B cell (primary cell): ENCODE measurements at regions not wholly inside any gene's neighbourhood (a gene's known extent, or its start where the extent isn't known, plus 50 kb on each side); places are given as distances from the start of the nearest gene placed in this dataset.

Experiments
- ATAC-seq: fragments of 200-7000 bp; cut with Tn5 transposase; one replicate; pipeline ENCODE4 v1.10.0; 2021; ENCODE audit warnings: low read depth, mild to moderate bottlenecking, moderate number of reproducible peaks, moderate library complexity
- CTCF ChIA-PET: fragments of 350-600 bp; sonication (Branson Sonifier 250); formaldehyde crosslinking; loops from one replicate; lab custom pipeline; 2021; ENCODE audit warnings: antibody characterized with exemption, inconsistent platforms; lab: Charles Lee
- POLR2A ChIA-PET: fragments of 350-600 bp; sonication (Branson Sonifier 250); formaldehyde crosslinking; loops from one replicate; lab custom pipeline; 2021; ENCODE audit warnings: antibody characterized with exemption; lab: Charles Lee
- DNase-seq: peaks from one replicate; pipeline ENCODE4 v3.0.0; 2013
- H2AFZ ChIP-seq: 2 replicates; pipeline ENCODE4 v1.6.1; 2012; ENCODE audit warnings: mild to moderate bottlenecking, low read depth, low read length; ENCODE audit not compliant: insufficient read depth, poor library complexity, severe bottlenecking
- H3K27ac ChIP-seq, 2 donors: 1 replicate in 1 of 2; 2 replicates in 1 of 2; pipeline ENCODE4 v1.5.1; 2012 to 2013; ENCODE audit warnings: low read length in 2 of 2, mild to moderate bottlenecking in 2 of 2, moderate library complexity in 1 of 2
- H3K27me3 ChIP-seq, 4 experiments: fragments of 200-600 bp in 1 of 4; sonication (generic) in 1 of 4; replicated peaks in 1 of 4; 1 replicate in 2 of 4; 2 replicates in 2 of 4; pipeline versions ENCODE4 v1.6.1 to v1.7.0; 2013 to 2016; ENCODE audit warnings: low read length in 3 of 4, mild to moderate bottlenecking in 2 of 4, mixed read lengths in 1 of 4, moderate library complexity in 1 of 4; ENCODE audit not compliant: insufficient read depth in 4 of 4, control insufficient read depth in 3 of 4; ENCODE audit errors: control extremely low read depth in 1 of 4
- H3K36me3 ChIP-seq, 2 experiments: replicated peaks in 1 of 2; 1 replicate in 1 of 2; 2 replicates in 1 of 2; pipeline versions ENCODE4 v1.6.1 to v1.7.1; 2013; ENCODE audit warnings: low read length in 1 of 2; ENCODE audit not compliant: insufficient read depth in 2 of 2, control insufficient read depth in 1 of 2; ENCODE audit errors: control extremely low read depth in 1 of 2, extremely low read depth in 1 of 2
- H3K4me1 ChIP-seq, 2 donors: fragments of 200-600 bp in 1 of 2; sonication (generic) in 1 of 2; 1 replicate in 1 of 2; 2 replicates in 1 of 2; pipeline versions ENCODE4 v1.5.1 to v1.6.1; 2013 to 2017; ENCODE audit warnings: low read length in 2 of 2; ENCODE audit not compliant: control insufficient read depth in 2 of 2, insufficient read depth in 2 of 2
- H3K4me2 ChIP-seq: replicated peaks from 2 replicates; pipeline ENCODE3; 2012; ENCODE audit warnings: mild to moderate bottlenecking, low read depth, low read length; ENCODE audit not compliant: poor library complexity, severe bottlenecking
- H3K4me3 ChIP-seq, 5 experiments: fragments of 200-600 bp in 1 of 5; sonication (generic) in 1 of 5; 1 replicate in 3 of 5; 2 replicates in 2 of 5; pipeline versions ENCODE4 v1.5.1 to v1.7.0; 2011 to 2016; ENCODE audit warnings: low read length in 4 of 5, mild to moderate bottlenecking in 4 of 5, low read depth in 2 of 5, control low read depth in 1 of 5, moderate library complexity in 1 of 5; ENCODE audit not compliant: insufficient read depth in 1 of 5; ENCODE audit errors: control extremely low read depth in 1 of 5, extremely low read depth in 1 of 5
- H3K79me2 ChIP-seq: fragments of 200-600 bp; sonication (generic); one replicate; pipeline ENCODE4 v1.6.0; 2016; ENCODE audit warnings: low read length; ENCODE audit not compliant: control insufficient read depth, insufficient read depth
- H3K9ac ChIP-seq: fragments of 200-600 bp; sonication (generic); 2 replicates; pipeline ENCODE4 v1.6.1; 2017; ENCODE audit warnings: mild to moderate bottlenecking, low read length, moderate library complexity
- H3K9me3 ChIP-seq, 3 donors: one replicate each; pipeline versions ENCODE4 v1.6.1 to v1.7.1; 2013; ENCODE audit warnings: low read length in 2 of 3; ENCODE audit not compliant: control insufficient read depth in 2 of 3, insufficient read depth in 1 of 3; ENCODE audit errors: control extremely low read depth in 1 of 3
- H4K20me1 ChIP-seq: 2 replicates; pipeline ENCODE4 v1.6.0; 2012; ENCODE audit warnings: mild to moderate bottlenecking, low read length; ENCODE audit not compliant: insufficient read depth, control insufficient read depth, poor library complexity, severe bottlenecking
- H3K27ac Mint-ChIP-seq: one replicate; pipeline ENCODE4 v1.8.0; 2021; ENCODE audit warnings: mixed read lengths
- H3K27me3 Mint-ChIP-seq: one replicate; pipeline ENCODE4 v1.8.0; 2021; ENCODE audit warnings: mixed read lengths
- H3K4me1 Mint-ChIP-seq: one replicate; pipeline ENCODE4 v1.8.0; 2021; ENCODE audit warnings: mixed read lengths
- H3K4me3 Mint-ChIP-seq: one replicate; pipeline ENCODE4 v1.8.0; 2021; ENCODE audit warnings: mixed read lengths
- H3K9me3 Mint-ChIP-seq: one replicate; pipeline ENCODE4 v1.8.0; 2022; ENCODE audit warnings: mixed read lengths; ENCODE audit not compliant: insufficient read depth
- EZH2 ChIP-seq: IDR thresholded peaks from 2 replicates; pipeline ENCODE4 v1.6.1; 2012; ENCODE audit warnings: borderline replicate concordance, low read depth, mild to moderate bottlenecking, moderate library complexity, low read length; ENCODE audit not compliant: insufficient read depth, poor library complexity, severe bottlenecking
- WGBS: methylation state at CpG from one replicate; pipeline ENCODE4 v1.1.5; 2013; ENCODE audit warnings: missing lambda C conversion rate; ENCODE audit not compliant: insufficient coverage; 5-methylcytosine and 5-hydroxymethylcytosine counted together
- intact Hi-C: fragments of 100-400 bp; cut with micrococcal nuclease; formaldehyde crosslinking; loops from one replicate; pipeline ENCODE4 v1.10.0; 2022
- TF ChIP-seq, protein P1 (sequence below): fragments of 200-600 bp; IDR thresholded peaks from one replicate; pipeline ENCODE4 v1.8.0; 2022; ENCODE audit warnings: antibody characterized with exemption, mild to moderate bottlenecking

DNA sequence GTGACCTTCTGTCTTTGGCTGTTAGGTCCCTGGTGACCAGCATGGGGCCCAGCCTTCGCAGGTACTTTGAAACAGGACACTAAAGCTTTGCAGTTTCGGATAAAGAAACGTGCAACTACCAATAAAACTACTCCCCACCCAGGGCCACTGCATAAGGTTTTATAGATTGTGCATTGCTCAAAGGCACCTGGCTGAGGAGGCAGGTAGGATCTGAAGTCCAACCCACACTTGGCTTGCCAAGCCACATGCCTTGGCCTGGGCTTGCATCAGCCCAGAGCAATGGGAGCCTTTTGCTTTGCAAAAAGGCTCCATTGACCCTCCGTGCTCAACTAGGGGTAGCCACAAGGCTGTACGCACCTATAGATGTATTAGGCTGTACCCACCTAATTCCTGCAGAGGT, 84.4 kb upstream of the SYT6 start:
- H3K36me3 ChIP-seq: no peaks in the 10 kb centered on the region
- intact Hi-C loops: no loop called here
- Mint-ChIP-seq H3K27ac (no peak overlapping the region), H3K27me3 (peaks cover 11% of the 10 kb centered on the region), H3K4me3 (no peak overlapping the region), H3K4me1 (peaks cover 4% of the 10 kb centered on the region), H3K9me3 (peaks cover 7% of the 10 kb centered on the region)
- H3K79me2 ChIP-seq: no peaks in the 10 kb centered on the region
- no peak overlapping the region for H2AFZ ChIP-seq
- no peak overlapping the region for H3K9ac ChIP-seq
- peaks cover 0 to 3% (median 0%) of the 10 kb centered on the region in 4 experiments for H3K27me3 ChIP-seq
- no peaks in the 10 kb centered on the region for H4K20me1 ChIP-seq
- 83% methylated on average over 5 of the region's 5 CpGs for WGBS
- H3K9me3 ChIP-seq: peaks cover 0 to 21% (median 0%) of the 10 kb centered on the region in 3 donors
- ChIA-PET POLR2A (no interaction called here), CTCF (interaction anchor here (1.1 kb wide), 1 partner anchor 44 kb away, joined by 4 read pairs; no protein-coding TSS in a partner anchor)
- ATAC-seq: no peak
- TF ChIP-seq, protein P1, sequence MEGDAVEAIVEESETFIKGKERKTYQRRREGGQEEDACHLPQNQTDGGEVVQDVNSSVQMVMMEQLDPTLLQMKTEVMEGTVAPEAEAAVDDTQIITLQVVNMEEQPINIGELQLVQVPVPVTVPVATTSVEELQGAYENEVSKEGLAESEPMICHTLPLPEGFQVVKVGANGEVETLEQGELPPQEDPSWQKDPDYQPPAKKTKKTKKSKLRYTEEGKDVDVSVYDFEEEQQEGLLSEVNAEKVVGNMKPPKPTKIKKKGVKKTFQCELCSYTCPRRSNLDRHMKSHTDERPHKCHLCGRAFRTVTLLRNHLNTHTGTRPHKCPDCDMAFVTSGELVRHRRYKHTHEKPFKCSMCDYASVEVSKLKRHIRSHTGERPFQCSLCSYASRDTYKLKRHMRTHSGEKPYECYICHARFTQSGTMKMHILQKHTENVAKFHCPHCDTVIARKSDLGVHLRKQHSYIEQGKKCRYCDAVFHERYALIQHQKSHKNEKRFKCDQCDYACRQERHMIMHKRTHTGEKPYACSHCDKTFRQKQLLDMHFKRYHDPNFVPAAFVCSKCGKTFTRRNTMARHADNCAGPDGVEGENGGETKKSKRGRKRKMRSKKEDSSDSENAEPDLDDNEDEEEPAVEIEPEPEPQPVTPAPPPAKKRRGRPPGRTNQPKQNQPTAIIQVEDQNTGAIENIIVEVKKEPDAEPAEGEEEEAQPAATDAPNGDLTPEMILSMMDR: no peak
- no peak for TF ChIP-seq EZH2
- H3K4me3 ChIP-seq: no peak overlapping the region
- peaks cover 0 to 3% of the 10 kb centered on the region in 2 donors for H3K4me1 ChIP-seq
- DNase-seq: no peak
- H3K27ac ChIP-seq: no peak overlapping the region
- H3K4me2 ChIP-seq: no peak overlapping the region

DNA sequence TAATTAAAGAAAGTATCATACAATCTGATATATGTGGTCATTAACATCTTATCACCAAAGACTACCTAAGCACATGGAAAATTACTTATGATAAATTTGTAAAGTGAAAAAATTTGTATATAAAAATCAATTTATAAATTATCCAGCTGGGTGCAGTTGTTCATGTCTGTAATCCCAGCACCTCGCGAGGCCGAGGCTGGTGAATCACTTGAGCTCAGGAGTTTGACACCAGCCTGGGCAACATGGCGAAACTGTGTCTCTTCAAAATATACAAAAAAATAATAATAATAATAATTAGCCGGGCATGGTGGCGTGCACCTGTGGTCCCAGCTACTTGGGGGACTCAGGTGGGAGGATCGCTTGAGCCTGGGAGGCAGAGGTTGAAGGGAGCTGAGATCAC, 82.8 kb upstream of the SYT6 start:
- peaks cover 0 to 3% (median 0%) of the 10 kb centered on the region in 4 experiments for H3K27me3 ChIP-seq
- no peak overlapping the region for H3K4me2 ChIP-seq
- no peak overlapping the region for H3K4me3 Mint-ChIP-seq
- intact Hi-C loops: no loop called here
- no peak overlapping the region for H3K27ac Mint-ChIP-seq
- peaks cover 4% of the 10 kb centered on the region for H3K4me1 Mint-ChIP-seq
- WGBS: no CpG with 5 or more reads among the region's 7 CpGs
- DNase-seq: no peak
- POLR2A ChIA-PET: no interaction called here
- no peaks in the 10 kb centered on the region for H3K36me3 ChIP-seq
- H3K4me1 ChIP-seq: peaks cover 0 to 3% of the 10 kb centered on the region in 2 donors
- no peak overlapping the region for H2AFZ ChIP-seq
- no peaks in the 10 kb centered on the region for H4K20me1 ChIP-seq
- H3K9ac ChIP-seq: no peak overlapping the region
- TF ChIP-seq, protein P1: no peak
- no peak for TF ChIP-seq EZH2
- H3K4me3 ChIP-seq: no peak overlapping the region
- CTCF ChIA-PET: no interaction called here
- no peak for ATAC-seq
- peaks cover 5% of the 10 kb centered on the region for H3K9me3 Mint-ChIP-seq
- peaks cover 0 to 10% (median 0%) of the 10 kb centered on the region in 3 donors for H3K9me3 ChIP-seq
- H3K27me3 Mint-ChIP-seq: peaks cover 11% of the 10 kb centered on the region
- H3K27ac ChIP-seq: no peak overlapping the region
- no peaks in the 10 kb centered on the region for H3K79me2 ChIP-seq
